Gastroesophageal sphincter (tissue), 4 donors: ENCODE measurements at regions not wholly inside any gene's neighbourhood (a gene's known extent, or its start where the extent isn't known, plus 50 kb on each side); places are given as distances from the start of the nearest gene placed in this dataset.
"Not testable (repeated sequence)": the region's sequence is repeated elsewhere in the genome, so short reads cannot be mapped to it uniquely, and the experiment has no call there.

Experiments used
- ATAC-seq: fragments of 150-250 bp; one replicate; pipeline ENCODE4 v1.9.1; 2016; ENCODE audit warnings: mild to moderate bottlenecking, moderate library complexity
- H3K27ac ChIP-seq, 4 donors: fragments of 200-600 bp; sonication (generic) in 3 of 4; 1 replicate in 3 of 4; 2 replicates in 1 of 4; pipeline ENCODE4 v1.5.1; 2016 to 2019
- H3K27me3 ChIP-seq: fragments of 200-600 bp; sonication (generic); one replicate; pipeline ENCODE4 v1.5.1; 2019
- H3K36me3 ChIP-seq, 2 donors: fragments of 200-600 bp; sonication (generic); one replicate each; pipeline ENCODE4 v1.5.1; 2019; ENCODE audit warnings: control low read depth in 1 of 2
- H3K4me1 ChIP-seq, 3 donors: fragments of 200-600 bp; sonication (generic); 1 replicate in 2 of 3; 2 replicates in 1 of 3; pipeline ENCODE4 v1.5.1; 2016 to 2019; ENCODE audit warnings: control low read depth in 2 of 3
- H3K4me3 ChIP-seq, 2 donors: fragments of 200-600 bp; sonication (generic); one replicate each; pipeline ENCODE4 v1.5.1; 2019; ENCODE audit warnings: mild to moderate bottlenecking in 1 of 2, moderate library complexity in 1 of 2
- H3K9me3 ChIP-seq, 3 donors: fragments of 200-600 bp; sonication (generic); one replicate each; pipeline ENCODE4 v1.5.1; 2017 to 2019; ENCODE audit warnings: control low read depth in 2 of 3
- CTCF ChIP-seq, 4 experiments: fragments of 200-600 bp in 2 of 4; fragments of 450-650 bp in 2 of 4; sonication (generic) in 1 of 4; IDR thresholded peaks; one replicate each; pipeline ENCODE4 v1.5.1; 2017 to 2019; ENCODE audit warnings: antibody characterized with exemption in 4 of 4, mild to moderate bottlenecking in 2 of 4, moderate library complexity in 2 of 4
- EP300 ChIP-seq: sonication (generic); formaldehyde crosslinking; IDR thresholded peaks from one replicate; pipeline ENCODE4 v1.6.1; 2017; ENCODE audit warnings: antibody characterized with exemption, mild to moderate bottlenecking
- POLR2A ChIP-seq, 2 donors: fragments of 450-650 bp; IDR thresholded peaks; one replicate each; pipeline ENCODE4 v1.6.1; 2017; ENCODE audit warnings: antibody characterized with exemption in 2 of 2, mild to moderate bottlenecking in 2 of 2, moderate library complexity in 1 of 2
- POLR2AphosphoS5 ChIP-seq: sonication (generic); formaldehyde crosslinking; IDR thresholded peaks from one replicate; pipeline ENCODE4 v1.6.1; 2017; ENCODE audit warnings: antibody characterized with exemption
- WGBS, 2 donors: methylation state at CpG; one replicate each; pipeline ENCODE4 v1.1.5; 2018; ENCODE audit warnings: low coverage in 1 of 2; 5-methylcytosine and 5-hydroxymethylcytosine counted together

GRCh38 chr14:55837467-55837866 is 257.5 kb downstream of the KTN1 start:
- H3K27me3 ChIP-seq, result no peaks in the 10 kb centered on the region
- no peaks in the 10 kb centered on the region for H3K36me3 ChIP-seq
- TF ChIP-seq EP300, result no peak
- TF ChIP-seq CTCF (IDR thresholded peaks at IDR 0.05), result no peak
- TF ChIP-seq POLR2A (IDR thresholded peaks at IDR 0.05), result no peak
- no peak for TF ChIP-seq POLR2AphosphoS5
- 63 to 100% methylated on average over 1 of the region's 1 CpG for WGBS, 2 donors
- H3K4me3 ChIP-seq, result no peak overlapping the region
- no peak for ATAC-seq
- H3K9me3 ChIP-seq, result no peaks in the 10 kb centered on the region
- H3K4me1 ChIP-seq, result no peaks in the 10 kb centered on the region
- H3K27ac ChIP-seq, result no peak overlapping the region

- Histone ChIP-seq H3K27me3 (no peaks in the 10 kb centered on the region), H3K4me1 (no peaks in the 10 kb centered on the region), H3K9me3 (no peaks in the 10 kb centered on the region), H3K27ac (no peak overlapping the region), H3K36me3 (no peaks in the 10 kb centered on the region), H3K4me3 (no peak overlapping the region)
- no peak for ATAC-seq
- WGBS, 2 donors, result 66 to 67% methylated on average over 2 to 3 of the region's 3 CpGs
- TF ChIP-seq POLR2A (IDR thresholded peaks at IDR 0.05), result no peak
- TF ChIP-seq CTCF (IDR thresholded peaks at IDR 0.05), result no peak
- no peak for TF ChIP-seq POLR2AphosphoS5
- no peak for TF ChIP-seq EP300
Measured at GRCh38 chr14:55838529-55839052, 258.6 kb downstream of the KTN1 start.

GRCh38 chr14:55839301-55839947 is 259.4 kb downstream of the KTN1 start:
- not testable (repeated sequence) for H3K36me3 ChIP-seq, ATAC-seq, H3K27ac ChIP-seq, H3K4me3 ChIP-seq, H3K27me3 ChIP-seq, H3K4me1 ChIP-seq, H3K9me3 ChIP-seq
- WGBS, 2 donors, result 0% methylated on average over 1 of the region's 41 CpGs; no CpG with 5 or more reads in 1 of the 2 donors

- TF ChIP-seq POLR2A (IDR thresholded peaks at IDR 0.05) (no peak), POLR2AphosphoS5 (no peak), CTCF (IDR thresholded peaks at IDR 0.05) (no peak), EP300 (no peak)
- H3K27ac ChIP-seq, result no peak overlapping the region
- H3K4me3 ChIP-seq, result no peak overlapping the region
- H3K36me3 ChIP-seq, result no peaks in the 10 kb centered on the region
- 88 to 95% methylated on average over 3 to 6 of the region's 6 CpGs for whole genome bisulfite sequencing, 2 donors
- H3K9me3 ChIP-seq, result peaks cover 0 to 7% (median 0%) of the 10 kb centered on the region in 3 donors
- no peaks in the 10 kb centered on the region for H3K4me1 ChIP-seq
- no peaks in the 10 kb centered on the region for H3K27me3 ChIP-seq
- no peak for ATAC-seq
Measured at GRCh38 chr14:55840821-55841220, 260.8 kb downstream of the KTN1 start.

GRCh38 chr14:55841625-55842024 is 261.6 kb downstream of the KTN1 start:
- Histone ChIP-seq H3K9me3 (peaks cover 0 to 7% (median 0%) of the 10 kb centered on the region in 3 donors), H3K4me1 (no peaks in the 10 kb centered on the region), H3K27ac (no peak overlapping the region), H3K36me3 (no peaks in the 10 kb centered on the region), H3K27me3 (no peaks in the 10 kb centered on the region), H3K4me3 (no peak overlapping the region)
- ATAC-seq, result no peak
- TF ChIP-seq EP300, result no peak
- no peak for TF ChIP-seq POLR2A (IDR thresholded peaks at IDR 0.05)
- no peak for TF ChIP-seq POLR2AphosphoS5
- no peak for TF ChIP-seq CTCF (IDR thresholded peaks at IDR 0.05)
- 71% methylated on average over 3 of the region's 6 CpGs; no CpG with 5 or more reads in 1 of the 2 donors for WGBS, 2 donors
